ENCODE measurements at regions not wholly inside any gene's neighbourhood (a gene's known extent, or its start where the extent isn't known, plus 50 kb on each side); places are given as distances from the start of the nearest gene placed in this dataset.

DNA sequence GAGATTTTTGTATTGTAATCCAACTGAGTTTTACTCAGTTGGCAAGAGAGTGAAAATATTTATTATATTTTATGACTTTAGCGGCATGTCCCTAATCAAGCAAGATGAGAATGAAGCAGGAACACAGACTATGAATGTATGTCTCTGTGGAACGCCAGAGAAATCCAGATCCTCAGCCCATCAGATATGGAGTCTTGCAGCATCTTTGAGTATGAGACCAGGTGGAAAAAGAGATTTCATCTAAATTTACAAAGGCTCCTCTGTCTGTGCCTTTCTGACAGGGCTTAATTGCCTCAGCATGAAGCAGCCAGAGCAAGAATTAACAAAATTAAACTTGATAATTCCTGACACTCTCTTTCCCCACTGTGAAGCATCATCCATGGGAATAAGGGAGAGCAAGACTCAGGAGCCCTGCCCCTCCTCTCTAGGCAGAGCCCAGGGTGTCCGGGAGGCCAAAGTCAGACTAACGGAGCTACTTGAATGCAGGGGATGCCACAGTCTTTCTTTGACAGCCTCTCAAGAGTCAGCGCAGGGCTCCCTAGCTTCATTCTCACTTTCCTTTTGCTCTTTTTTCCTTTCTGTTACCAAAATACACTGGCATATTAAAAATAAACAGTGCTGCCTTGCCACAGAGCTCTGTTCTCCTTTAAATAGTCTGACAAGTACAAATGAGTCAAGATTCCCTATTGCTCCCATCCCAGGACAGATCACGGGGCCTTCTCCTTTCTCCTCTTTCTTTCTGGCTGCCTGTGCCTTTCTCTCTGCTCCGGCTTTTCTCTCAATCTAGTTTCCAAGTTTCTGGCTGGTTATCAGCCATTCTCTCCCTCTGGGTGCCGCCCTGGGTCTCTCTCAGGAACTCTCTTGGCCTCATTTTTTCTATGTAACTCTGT lies 132.2 kb upstream of the INHBA start:
- peak in 4 of 51 donors; percentile 4 to 23 (median 7) for DNase-seq

DNA sequence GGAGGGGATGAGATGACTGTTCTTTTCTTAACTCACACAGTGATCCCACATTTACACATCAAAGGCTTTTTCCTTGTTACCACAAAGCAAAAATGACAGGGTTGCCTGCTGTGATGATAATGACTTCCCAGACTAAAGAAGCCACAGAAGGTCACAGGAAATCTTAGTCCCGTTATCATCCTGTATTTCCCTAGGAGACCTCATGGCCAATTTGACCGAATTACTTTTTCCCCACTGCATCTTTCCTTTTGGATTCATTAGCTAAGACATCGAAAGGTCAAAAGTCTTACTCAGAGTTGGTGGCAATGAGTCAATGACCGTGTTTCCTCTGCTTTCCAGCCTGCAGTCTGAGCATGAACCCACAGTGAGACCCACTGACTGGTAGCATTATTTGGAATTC lies 130.1 kb upstream of the INHBA start:
- DNase-seq: no peak

DNA sequence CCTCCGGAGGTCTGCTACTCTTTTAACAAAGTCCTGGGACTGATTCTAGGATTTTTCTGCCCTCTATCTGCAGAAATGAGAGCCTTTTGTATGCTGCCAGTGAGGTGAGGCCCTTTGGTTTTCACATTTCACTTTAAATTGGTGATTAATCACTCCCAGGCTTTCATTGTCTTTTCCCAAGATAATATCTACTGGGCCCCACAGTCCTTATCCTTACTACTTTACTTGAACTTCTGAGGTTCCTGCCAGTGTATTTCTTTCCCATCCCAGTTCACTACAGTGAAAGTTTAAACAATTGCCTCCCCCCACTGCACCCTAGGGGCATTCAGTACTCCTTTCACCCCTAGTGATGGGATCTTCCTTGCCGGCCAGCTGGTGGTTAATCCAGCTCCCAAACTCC lies 127.4 kb upstream of the INHBA start:
- no peak for DNase-seq

DNA sequence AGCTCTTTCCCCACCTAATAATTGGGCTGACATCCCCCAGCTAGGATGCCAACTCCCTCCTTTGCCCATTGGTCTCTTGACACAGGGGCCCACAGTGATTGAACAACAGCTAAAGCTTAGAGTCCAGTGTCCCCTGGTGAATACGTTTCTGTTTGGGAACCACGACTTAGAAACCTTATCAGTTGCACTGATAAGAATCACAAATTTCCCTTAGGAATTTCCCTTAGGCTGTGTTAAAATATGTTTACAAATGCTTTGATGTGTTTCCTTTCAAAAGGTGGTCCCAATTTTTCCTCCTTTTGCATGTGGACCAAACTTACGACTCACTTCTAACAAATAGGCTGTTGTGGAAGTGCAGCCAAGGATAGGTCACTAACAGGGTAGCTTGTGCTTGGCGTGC lies 126.0 kb upstream of the INHBA start:
- no peak for DNase-seq

DNA sequence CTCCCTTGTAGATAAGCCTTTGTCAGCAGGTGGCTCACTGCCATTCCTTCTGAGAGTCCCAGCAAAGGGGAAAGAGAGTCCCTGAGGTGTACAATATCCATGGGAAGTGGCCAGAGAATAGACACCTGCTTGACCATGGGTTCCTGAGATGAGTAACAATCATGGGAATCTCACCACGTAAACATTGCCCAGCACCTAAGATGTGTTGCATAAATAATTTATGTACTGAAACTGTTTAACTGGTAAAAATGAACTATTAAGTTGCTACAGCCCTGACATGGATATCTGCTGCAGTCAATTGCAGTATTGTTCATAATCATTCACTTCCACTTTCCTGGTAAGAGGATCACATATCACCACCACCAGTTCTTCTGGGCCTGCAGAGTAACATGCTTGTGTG lies 123.8 kb upstream of the INHBA start:
- DNase-seq: no peak

DNA sequence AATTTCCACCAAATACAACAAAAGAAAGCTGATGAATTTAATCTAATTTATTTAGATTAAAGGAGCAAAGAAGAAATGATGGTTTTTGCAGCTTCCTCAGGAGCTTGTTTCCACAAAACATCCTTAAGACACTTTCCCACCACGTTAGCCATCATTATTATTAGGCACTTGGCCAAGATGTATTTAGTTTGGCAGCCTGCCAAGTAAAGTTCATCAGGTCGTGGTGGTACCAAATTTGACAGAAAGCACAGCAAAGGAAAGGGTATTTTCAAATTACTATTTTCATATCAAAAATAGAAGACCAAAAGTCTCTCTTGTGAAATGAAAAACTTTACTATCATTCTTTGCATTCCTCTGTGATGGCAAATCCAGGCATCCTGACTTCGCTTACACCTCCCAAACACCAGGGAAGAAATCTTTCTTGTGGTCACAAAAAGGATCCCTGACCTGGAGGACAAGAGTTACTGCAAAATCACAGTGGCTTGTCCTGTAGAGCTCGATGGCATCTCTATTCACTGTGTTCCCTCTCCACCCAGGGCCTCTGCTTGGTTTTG lies 123.1 kb upstream of the INHBA start:
- no peak for DNase-seq

DNA sequence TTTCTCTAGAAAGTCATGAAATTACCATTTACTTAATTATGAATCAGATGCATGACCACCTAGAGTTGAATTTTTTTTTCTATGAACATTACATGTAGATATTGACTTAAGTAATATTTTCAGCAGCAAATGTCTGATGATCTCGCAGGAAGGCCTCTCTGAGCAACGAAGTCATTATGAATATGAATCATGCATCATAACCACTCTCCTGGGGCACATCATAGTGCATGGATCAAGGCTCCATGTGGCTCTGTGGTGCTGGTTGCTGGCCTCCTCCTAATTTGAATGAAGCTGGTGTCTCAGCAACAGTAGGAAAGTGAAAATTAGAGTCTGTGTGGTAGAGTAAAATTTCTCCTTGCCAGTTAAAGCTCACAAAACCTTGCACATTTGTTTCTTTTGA lies 121.4 kb upstream of the INHBA start:
- DNase-seq: no peak

DNA sequence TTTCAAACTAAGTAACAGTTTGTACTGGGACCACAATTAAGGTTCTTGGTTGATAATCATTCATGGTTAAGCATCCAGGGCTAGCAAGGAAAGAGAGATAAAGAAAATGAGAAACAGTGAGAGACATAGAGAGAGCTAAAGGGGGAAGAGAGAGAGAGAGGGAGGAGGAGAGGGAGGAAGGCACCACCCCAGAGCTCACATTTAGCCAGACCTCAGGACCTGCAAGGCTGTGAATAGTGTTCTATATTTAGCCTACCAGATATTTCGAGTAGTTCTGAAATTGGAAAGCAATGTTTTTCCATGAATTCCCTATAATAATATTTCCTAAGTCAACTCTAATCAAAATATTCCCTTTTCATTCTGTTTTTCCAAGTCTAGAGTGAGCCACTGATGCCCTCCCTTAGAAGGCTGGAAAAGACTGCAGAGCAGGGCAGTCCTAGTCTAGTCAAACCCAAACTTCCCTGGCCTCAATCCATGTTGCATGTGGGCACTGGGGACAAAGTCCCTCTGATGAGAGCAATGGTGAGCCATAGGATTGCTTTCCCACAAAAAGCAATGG lies 119.4 kb upstream of the INHBA start:
- DNase-seq: no peak

DNA sequence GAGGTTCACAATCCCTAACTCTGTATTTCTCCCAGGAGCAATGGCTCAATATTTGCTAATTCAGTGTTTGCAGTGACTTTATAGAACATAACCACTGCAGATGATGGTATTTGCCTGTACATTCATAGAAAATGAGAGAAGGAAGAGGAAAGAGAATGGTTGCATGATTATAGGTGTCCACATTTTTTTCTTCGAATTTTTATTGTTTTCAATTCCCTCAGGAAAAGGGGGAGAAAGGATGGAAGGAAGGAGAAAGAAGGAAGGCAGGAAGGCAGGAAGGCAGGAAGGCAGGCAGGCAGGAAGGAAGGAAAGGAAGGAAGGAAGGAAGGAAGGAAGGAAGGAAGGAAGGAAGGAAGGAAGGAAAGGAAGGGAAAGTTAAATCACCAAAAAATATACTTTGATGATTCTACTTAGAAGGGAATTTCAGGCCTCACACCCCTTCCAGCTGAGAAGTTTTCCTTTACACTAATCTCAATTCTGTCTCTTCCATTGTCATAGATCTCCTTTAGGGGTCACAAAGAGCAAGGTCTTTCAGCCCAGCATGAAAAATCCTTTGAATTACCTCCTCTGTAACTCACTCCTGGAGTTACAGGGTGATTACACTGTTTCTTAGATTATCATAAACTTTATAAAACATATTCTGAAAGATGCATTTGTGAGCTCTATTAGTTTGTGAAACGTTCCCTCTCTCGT lies 118.8 kb upstream of the INHBA start:
- DNase-seq: no peak

DNA sequence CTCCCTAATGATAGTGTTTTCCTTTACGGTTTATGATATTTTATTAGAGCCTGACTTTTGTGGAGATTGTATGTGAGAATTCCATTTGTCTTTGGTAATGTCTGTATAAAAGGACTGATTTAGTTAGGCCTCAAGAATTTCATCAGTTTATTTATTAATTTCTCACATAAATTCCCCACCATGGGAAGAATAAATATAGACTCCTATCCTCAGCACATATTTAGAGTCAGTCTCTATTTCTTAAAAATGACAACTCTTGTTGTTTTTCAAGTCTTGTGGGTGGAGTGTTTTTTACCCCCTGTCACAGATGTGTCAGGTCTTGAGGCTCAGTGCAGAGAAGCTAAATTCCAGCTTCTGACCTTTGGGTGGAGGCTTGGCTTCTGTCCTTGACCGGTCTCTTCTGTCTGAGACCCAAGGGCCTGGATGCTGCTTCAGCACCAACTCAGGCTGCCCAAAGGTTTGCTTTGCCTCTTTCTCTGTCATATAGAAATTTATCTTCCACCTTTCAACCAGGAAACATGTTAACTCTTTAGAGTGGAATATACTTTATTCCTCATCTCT lies 117.3 kb upstream of the INHBA start:
- no peak for DNase-seq

DNA sequence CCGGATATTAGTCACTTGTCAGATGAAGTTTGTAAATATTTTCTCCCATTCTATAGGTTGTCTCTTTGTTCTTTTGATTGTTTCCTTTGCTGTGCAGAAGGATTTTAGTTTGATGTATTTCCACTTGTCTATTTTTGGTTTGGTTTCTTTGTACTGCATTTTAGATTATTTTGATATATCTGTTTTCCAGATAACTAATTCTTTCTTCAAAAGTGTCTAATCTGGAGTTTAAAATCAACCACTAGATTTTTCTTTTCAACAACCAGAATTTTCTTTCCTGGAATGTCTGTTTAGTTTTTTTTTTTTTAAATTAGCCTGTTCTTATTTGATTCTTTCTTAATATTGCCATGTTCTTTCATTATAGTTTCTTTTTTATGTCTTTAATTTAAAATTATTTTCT lies 116.8 kb upstream of the INHBA start:
- no peak for DNase-seq

DNA sequence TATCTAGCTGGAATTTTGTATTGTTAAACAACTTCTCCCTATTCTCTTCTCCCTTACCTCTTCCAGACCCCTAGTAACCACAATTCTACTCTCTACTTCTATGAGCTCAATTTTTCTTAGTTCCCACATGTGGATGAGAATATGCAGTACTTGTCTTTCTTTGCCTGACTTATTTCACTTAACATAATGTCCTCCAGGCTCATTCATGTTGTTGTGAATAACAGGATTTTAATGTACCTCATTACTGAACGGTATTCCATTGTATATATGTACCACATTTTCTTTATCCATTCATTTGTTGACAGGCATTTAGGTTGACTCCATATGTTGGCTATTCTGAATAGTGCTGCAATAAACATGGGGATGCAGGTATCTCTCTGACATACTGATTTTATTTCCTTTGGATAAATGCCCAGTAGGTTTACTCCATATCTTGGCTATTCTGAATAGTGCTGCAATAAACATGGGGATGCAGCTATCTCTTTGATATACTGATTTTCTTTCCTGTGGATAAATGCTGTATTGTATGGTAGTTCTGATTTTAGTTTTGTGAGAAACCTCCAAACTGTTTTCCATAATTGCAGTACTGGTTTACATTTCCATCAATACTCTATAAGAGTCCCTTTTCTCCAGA lies 116.0 kb upstream of the INHBA start:
- DNase-seq: no peak

DNA sequence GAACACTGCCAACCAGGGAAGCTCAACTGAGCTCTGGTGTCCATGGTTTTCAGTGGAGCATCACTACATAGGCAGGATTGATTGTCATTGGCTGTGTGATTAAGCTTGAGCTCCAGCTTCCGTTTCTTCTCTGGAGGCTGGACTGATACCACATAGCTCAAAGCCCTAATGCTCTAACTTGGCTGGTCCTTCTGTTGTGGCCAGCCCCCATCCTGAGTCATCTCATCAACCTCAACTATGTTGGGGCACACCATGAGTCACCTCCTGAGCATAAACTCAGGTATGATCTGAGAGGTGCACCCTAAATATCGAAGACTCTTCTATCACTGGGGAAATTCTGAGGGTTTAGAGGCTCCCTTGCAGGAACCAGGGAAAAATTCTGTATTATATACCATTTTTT lies 114.5 kb upstream of the INHBA start:
- DNase-seq: no peak

DNA sequence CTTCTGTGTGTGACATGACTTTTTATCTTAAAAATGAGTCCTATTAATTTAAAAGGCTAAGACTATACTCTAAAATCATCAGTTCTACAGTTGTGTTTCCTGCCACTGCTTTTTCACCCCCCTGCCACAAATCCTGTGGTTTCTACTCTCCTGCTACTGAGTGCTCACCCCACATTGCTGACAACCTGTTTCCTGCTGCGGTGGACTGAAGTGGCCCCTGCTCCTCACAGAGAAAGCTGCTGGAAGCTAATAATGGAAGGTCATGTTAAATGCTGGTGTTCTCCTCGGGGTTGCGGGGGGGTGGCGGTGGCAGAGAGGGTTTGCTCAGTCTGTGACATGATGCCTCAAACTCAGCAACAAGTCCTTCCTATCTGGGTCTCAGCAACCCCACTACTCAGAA lies 113.2 kb upstream of the INHBA start:
- DNase-seq: peak in 6 of 51 donors; percentile 3 to 15 (median 8)

DNA sequence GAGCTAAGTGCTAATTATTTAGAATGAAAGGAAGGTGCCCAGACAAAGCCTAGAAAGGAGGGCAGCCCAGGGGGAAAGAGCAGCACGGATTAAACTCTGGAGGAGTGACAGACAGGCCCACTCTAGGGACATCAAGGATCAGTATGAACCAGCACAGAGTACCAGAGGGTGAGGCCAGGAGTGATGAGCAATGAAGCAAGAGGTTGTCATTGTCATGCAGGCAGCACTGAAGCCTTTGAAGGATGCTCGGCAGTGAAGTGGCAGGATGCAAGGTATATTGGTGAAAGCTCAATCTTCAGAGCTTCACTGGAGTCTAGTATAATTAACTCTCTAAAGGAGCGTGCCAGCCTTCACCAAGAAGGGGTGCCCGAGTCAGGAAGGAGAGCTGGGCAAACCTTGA lies 112.0 kb upstream of the INHBA start:
- no peak for DNase-seq

DNA sequence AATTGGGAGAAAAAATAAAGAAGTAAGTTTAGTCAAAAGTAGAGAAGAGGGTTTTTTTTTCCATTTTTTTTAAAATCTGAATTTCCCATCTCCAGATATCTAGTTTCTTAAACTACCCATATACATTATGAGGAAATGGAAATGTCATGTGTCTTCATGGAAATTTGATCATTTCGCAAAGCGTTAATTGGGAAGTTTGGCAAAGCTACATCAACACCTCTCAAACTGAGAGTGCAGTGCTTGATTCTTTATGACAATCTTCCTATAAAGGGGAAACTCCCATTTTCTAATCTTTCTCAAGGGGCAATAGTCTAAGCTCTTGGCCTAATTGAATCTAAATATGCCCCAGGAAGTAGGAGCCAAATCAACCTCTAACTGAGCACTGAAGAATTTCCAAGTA lies 110.4 kb upstream of the INHBA start:
- DNase-seq: no peak

DNA sequence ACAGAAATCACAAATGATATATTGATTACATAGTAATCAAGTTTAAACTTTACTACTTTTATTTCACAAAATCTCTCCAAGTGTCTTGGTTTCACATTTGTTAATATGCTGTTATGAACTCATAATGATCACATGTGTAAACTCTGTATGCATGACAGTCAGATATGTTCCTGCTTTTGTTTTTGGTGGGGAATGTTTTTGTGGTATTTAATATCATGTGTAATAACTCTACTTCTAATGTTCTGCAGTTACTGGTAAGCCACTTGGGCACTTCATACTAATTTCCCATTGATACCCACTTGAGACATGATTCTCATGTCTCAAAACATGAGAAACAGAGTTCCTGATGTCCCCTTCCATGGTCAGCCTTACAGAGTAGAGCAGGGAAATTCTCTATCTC lies 109.1 kb upstream of the INHBA start:
- no peak for DNase-seq

DNA sequence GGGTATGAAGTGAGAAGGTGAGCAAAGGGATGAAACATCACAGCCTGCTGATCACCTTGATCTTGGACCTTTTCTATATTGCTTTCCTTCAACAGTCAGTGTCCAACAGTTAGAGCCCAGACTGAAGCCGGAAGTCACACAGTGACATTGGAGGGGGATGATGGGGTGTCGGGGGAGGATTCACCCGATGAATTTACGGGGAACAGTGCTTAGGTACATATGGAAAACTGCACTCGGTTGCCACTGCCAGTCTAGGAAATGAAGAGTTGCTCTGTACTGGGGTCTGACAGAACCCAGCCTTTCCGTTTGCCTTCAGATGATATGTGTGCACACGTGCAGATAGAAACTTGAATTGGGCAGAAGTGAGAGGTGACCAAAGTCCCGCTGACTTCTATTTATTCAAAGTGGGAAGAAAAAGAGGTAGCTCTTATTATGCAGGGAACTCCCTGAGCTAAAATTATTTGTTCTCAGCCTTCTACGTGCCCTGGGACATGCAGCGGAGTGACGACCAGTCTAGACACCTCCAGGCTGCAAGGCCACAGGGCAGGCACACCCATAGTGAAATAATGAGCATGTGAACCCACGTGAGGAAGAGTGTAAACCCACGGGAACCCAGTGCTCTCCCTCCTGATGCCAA lies 107.2 kb upstream of the INHBA start:
- no peak for DNase-seq

DNA sequence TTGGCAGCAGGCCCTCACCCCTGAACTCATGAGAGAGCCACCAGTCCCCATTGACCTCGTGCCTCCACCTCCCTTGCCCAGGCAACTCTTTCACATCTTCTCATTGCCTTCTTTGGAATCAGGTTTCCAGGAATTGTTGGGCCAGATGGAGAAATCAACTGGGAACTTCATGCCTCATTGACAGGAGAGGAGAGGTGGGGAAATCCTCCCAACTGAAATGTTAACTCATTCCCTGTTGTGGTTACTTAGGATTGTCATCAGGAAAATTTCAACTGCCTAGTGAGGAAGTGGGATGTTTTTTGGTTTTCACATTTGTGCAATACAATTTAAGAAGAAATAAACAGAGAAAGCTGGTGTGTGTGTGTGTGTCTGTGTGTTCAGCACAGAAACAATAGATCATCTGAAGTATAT lies 106.6 kb upstream of the INHBA start:
- DNase-seq: no peak

DNA sequence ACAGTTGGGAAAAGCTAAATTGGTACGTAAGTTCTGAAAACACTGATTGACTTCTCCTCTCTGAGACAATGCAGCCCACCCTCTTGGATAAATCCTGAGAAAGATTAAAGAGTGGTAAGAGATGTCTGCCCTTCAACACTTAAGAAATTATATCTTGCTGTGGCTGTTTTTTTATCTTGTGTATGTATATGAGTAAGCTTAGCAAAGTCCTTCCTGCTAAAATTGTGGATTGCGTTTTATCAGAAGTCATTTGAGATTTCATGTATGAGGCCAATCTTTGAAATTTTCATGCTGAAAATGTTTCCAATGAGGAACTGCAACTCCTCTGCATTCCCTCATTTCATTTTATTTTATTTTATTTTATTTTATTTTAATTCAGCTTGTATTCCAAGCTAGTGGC lies 106.2 kb upstream of the INHBA start:
- DNase-seq: no peak

DNA sequence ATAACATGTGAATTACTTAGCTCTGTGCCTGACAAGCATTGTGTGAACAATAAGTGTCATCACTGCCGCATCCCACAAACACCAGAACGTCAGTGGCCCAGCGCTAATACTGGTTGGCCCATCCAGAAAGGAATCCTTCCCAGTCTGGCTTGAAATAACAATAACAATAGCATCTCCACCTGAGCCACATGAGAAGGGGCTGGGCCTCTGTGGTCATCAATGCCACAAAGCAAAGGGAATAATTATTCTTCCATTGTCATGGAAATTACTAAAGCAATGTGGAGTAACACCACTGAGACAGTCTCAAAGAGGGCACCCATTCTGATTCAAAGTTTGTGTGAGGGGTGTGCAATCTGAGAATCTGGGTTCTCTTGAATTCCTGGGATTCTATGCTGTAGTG lies 105.7 kb upstream of the INHBA start:
- DNase-seq: no peak
